GM12878 (cell line): ENCODE measurements at regions not wholly inside any gene's neighbourhood (a gene's known extent, or its start where the extent isn't known, plus 50 kb on each side); places are given as distances from the start of the nearest gene placed in this dataset.

ENCODE experiments used
- ATAC-seq: fragments of 200-7000 bp; cut with Tn5 transposase; 3 replicates; pipeline ENCODE4 v1.9.1; 2020; ENCODE audit warnings: mild to moderate bottlenecking, moderate library complexity
- BruUV-seq: library from RNA; stranded (reverse); fragments of 400-500 nt; replicated peaks from 2 replicates; lab custom pipeline; 2021; lab: Mats Ljungman, UMichigan
- CTCF ChIA-PET: fragments of 300-600 bp; sonication (Branson Sonifier 250); formaldehyde crosslinking; extraction: SDS; loops from one replicate; lab custom pipeline; 2021; ENCODE audit warnings: inconsistent platforms; lab: Yijun Ruan, JAX
- POLR2A ChIA-PET: fragments of 350-600 bp; formaldehyde crosslinking; extraction: SDS; loops from one replicate; lab custom pipeline; 2021; ENCODE audit warnings: inconsistent platforms; lab: Charles Lee
- RAD21 ChIA-PET: fragments of 300-600 bp; sonication (Branson Sonifier 250); formaldehyde crosslinking; loops from one replicate; lab custom pipeline; 2023; ENCODE audit warnings: antibody characterized with exemption; ENCODE audit not compliant: unreplicated experiment; lab: Charles Lee
- SMC1A ChIA-PET: fragments of 300-600 bp; sonication (Branson Sonifier 250); formaldehyde crosslinking; loops from one replicate; lab custom pipeline; 2023; ENCODE audit not compliant: unreplicated experiment, uncharacterized antibody; lab: Charles Lee
- DNase-seq: peaks from one replicate; pipeline ENCODE4 v3.0.0-alpha.2; 2011; ENCODE audit warnings: low read depth, low spot score
- FAIRE-seq: peaks from 3 replicates; lab custom pipeline; 2011; peaks lifted over from hg19 to GRCh38; lab: Jason Lieb, UNC
- H2AFZ ChIP-seq: 2 replicates; pipeline ENCODE4 v1.6.0; 2011; ENCODE audit warnings: low read depth, low read length, control low read depth; ENCODE audit not compliant: control insufficient read depth
- H3K27ac ChIP-seq: 2 replicates; pipeline ENCODE4 v1.5.1; 2011; ENCODE audit warnings: control low read depth; ENCODE audit not compliant: control insufficient read depth, insufficient read depth
- H3K27me3 ChIP-seq, 2 experiments: replicated peaks in 1 of 2; 2 replicates each; pipeline versions ENCODE4 v1.6.0 to v1.6.1; 2011; ENCODE audit warnings: low read length in 1 of 2; ENCODE audit not compliant: control insufficient read depth in 2 of 2, insufficient read depth in 2 of 2
- H3K36me3 ChIP-seq, 2 experiments: 2 replicates each; pipeline ENCODE4 v1.5.1; 2011; ENCODE audit warnings: low read length in 1 of 2; ENCODE audit not compliant: control insufficient read depth in 2 of 2, insufficient read depth in 2 of 2
- H3K4me1 ChIP-seq: 2 replicates; pipeline ENCODE4 v1.6.1; 2011; ENCODE audit warnings: mild to moderate bottlenecking, low read length, moderate library complexity, mixed read lengths; ENCODE audit not compliant: control insufficient read depth, insufficient read depth
- H3K4me2 ChIP-seq: 2 replicates; pipeline ENCODE4 v1.6.0; 2011; ENCODE audit warnings: control low read depth; ENCODE audit not compliant: control insufficient read depth, insufficient read depth
- H3K4me3 ChIP-seq: fragments of 200-600 bp; sonication (generic); 2 replicates; pipeline ENCODE4 v1.5.1; 2016
- H3K79me2 ChIP-seq: 2 replicates; pipeline ENCODE4 v1.6.0; 2011; ENCODE audit warnings: low read length; ENCODE audit not compliant: control insufficient read depth, insufficient read depth
- H3K9ac ChIP-seq: 2 replicates; pipeline ENCODE4 v1.8.0; 2011; ENCODE audit warnings: low read length, control low read depth, mixed read lengths; ENCODE audit not compliant: control insufficient read depth, insufficient read depth
- H3K9me3 ChIP-seq: replicated peaks from 3 replicates; pipeline ENCODE4 v1.5.1; 2011; ENCODE audit warnings: mild to moderate bottlenecking, low read length; ENCODE audit not compliant: control insufficient read depth, insufficient read depth
- H4K20me1 ChIP-seq: 2 replicates; pipeline ENCODE4 v1.6.0; 2011; ENCODE audit not compliant: control insufficient read depth, insufficient read depth
- BHLHE40 ChIP-seq, 2 experiments: fragments of 450-650 bp in 1 of 2; IDR thresholded peaks; 2 replicates each; pipeline ENCODE4 v1.6.1; 2011 to 2017; ENCODE audit warnings: low read depth in 2 of 2, borderline replicate concordance in 1 of 2, improper control_type of control experiment in 1 of 2, low read length in 1 of 2, mild to moderate bottlenecking in 1 of 2
- CEBPZ ChIP-seq: fragments of 150-350 bp; IDR thresholded peaks from 2 replicates; pipeline ENCODE4 v1.6.1; 2016; ENCODE audit warnings: low read depth, low read length
- CHD4 ChIP-seq: fragments of 200-600 bp; sonication (generic); IDR thresholded peaks from 2 replicates; pipeline ENCODE4 v1.6.1; 2016; ENCODE audit warnings: mild to moderate bottlenecking
- CREB1 ChIP-seq: IDR thresholded peaks from 2 replicates; pipeline ENCODE4 v1.6.1; 2012; ENCODE audit warnings: low read depth, mild to moderate bottlenecking, inconsistent platforms
- EP300 ChIP-seq, 2 experiments: fragments of 150-350 bp in 1 of 2; IDR thresholded peaks; 2 replicates each; pipeline ENCODE4 v1.6.1; 2011 to 2012; ENCODE audit warnings: low read depth in 2 of 2, low read length in 2 of 2, borderline replicate concordance in 1 of 2, improper control_type of control experiment in 1 of 2, inconsistent platforms in 1 of 2; ENCODE audit not compliant: control insufficient read depth in 1 of 2
- GABPA ChIP-seq: IDR thresholded peaks from 2 replicates; pipeline ENCODE4 v1.6.1; 2014; ENCODE audit warnings: antibody characterized with exemption, low read depth, mild to moderate bottlenecking, inconsistent platforms
- KDM1A ChIP-seq: fragments of 200-600 bp; sonication (generic); IDR thresholded peaks from 2 replicates; pipeline ENCODE4 v1.6.1; 2016; ENCODE audit warnings: borderline replicate concordance
- LARP7 ChIP-seq: fragments of 450-650 bp; IDR thresholded peaks from 2 replicates; pipeline ENCODE4 v1.6.1; 2017; ENCODE audit warnings: mild to moderate bottlenecking
- MYB ChIP-seq: fragments of 150-350 bp; IDR thresholded peaks from 2 replicates; pipeline ENCODE4 v1.6.1; 2014; ENCODE audit warnings: mild to moderate bottlenecking, low read depth, low read length, borderline replicate concordance
- NBN ChIP-seq: fragments of 450-650 bp; IDR thresholded peaks from 2 replicates; pipeline ENCODE4 v1.6.1; 2016
- NFYB ChIP-seq: IDR thresholded peaks from 2 replicates; pipeline ENCODE4 v1.6.1; 2011; ENCODE audit warnings: low read depth, mild to moderate bottlenecking, low read length, improper control_type of control experiment, moderate library complexity; ENCODE audit not compliant: insufficient read depth
- NR2C2 ChIP-seq: IDR thresholded peaks from 2 replicates; pipeline ENCODE4 v1.6.1; 2011; ENCODE audit warnings: borderline replicate concordance, low read depth; ENCODE audit not compliant: control insufficient read depth, insufficient read length
- SMARCA5 ChIP-seq: fragments of 450-650 bp; IDR thresholded peaks from 2 replicates; pipeline ENCODE4 v1.6.1; 2017; ENCODE audit warnings: mild to moderate bottlenecking
- SREBF2 ChIP-seq: IDR thresholded peaks from 2 replicates; pipeline ENCODE4 v1.6.1; 2012; ENCODE audit warnings: mild to moderate bottlenecking, low read length
- TCF3 ChIP-seq: IDR thresholded peaks from 2 replicates; pipeline ENCODE4 v1.6.1; 2012; ENCODE audit warnings: low read depth, mild to moderate bottlenecking, low read length, borderline replicate concordance; ENCODE audit not compliant: insufficient read depth
- WGBS: methylation state at CpG from one replicate; pipeline ENCODE4 v1.1.6; 2016; ENCODE audit warnings: low lambda C conversion rate; ENCODE audit not compliant: insufficient replicate concordance, insufficient coverage; ENCODE audit errors: missing lambda C conversion rate; 5-methylcytosine and 5-hydroxymethylcytosine counted together
- in situ Hi-C: fragments of 300-500 bp; cut with MboI; formaldehyde crosslinking; loops from 9 replicates; pipeline ENCODE4 v1.14.3; 2018; ENCODE audit warnings: mixed read lengths
- intact Hi-C: fragments of 100-400 bp; cut with micrococcal nuclease; formaldehyde crosslinking; loops from one replicate; pipeline ENCODE4 v1.14.2; 2022; ENCODE audit not compliant: unreplicated experiment
- TF ChIP-seq, protein P1 (sequence below): IDR thresholded peaks from 2 replicates; pipeline ENCODE4 v1.6.1; 2011; ENCODE audit warnings: borderline replicate concordance, low read depth, mild to moderate bottlenecking, moderate library complexity, mixed read lengths, low read length; ENCODE audit not compliant: insufficient read depth; ENCODE audit errors: extremely low read length

DNA sequence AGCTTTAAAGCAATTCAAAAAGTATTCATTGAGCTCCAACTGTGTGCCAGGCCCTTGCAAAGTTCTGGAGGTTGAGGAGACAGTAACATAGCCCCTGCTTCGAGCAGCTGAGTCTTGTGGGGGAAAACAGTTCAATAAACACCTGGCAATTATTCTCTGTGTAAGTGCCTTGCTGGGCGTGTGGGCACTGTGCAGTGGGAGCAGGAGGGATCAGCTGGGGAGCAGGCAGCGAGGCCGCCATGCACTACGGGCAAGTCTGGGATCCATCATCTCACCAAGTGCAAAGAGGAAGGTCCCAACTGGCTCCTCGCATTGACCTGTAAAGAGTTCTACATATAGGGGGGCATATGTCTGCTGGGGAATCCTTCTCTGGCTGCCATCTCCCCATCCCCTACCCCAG, 342.2 kb upstream of the HS6ST1 start (continued):
- TF ChIP-seq, protein P1, sequence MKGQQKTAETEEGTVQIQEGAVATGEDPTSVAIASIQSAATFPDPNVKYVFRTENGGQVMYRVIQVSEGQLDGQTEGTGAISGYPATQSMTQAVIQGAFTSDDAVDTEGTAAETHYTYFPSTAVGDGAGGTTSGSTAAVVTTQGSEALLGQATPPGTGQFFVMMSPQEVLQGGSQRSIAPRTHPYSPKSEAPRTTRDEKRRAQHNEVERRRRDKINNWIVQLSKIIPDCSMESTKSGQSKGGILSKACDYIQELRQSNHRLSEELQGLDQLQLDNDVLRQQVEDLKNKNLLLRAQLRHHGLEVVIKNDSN = no peak
- TF ChIP-seq CHD4 = no peak
- no peak for TF ChIP-seq NR2C2
- TF ChIP-seq, all 136 proteins: peak for 0

GRCh38 chr2:128661311-128661710, 342.6 kb upstream of the HS6ST1 start:
- Histone ChIP-seq H2AFZ (no peak overlapping the region), H3K79me2 (no peaks in the 10 kb centered on the region), H3K36me3 (no peaks in the 10 kb centered on the region), H3K4me2 (no peak overlapping the region), H3K4me1 (no peaks in the 10 kb centered on the region), H4K20me1 (no peaks in the 10 kb centered on the region), H3K27me3 (peaks cover 0 to 4% of the 10 kb centered on the region in 2 experiments; a peak in 3 of 4 replicates), H3K9me3 (no peaks in the 10 kb centered on the region), H3K9ac (no peak overlapping the region), H3K4me3 (no peak overlapping the region), H3K27ac (no peak overlapping the region)
- ChIA-PET RAD21 (no interaction called here), POLR2A (no interaction called here), CTCF (no interaction called here), SMC1A (no interaction called here)
- in situ Hi-C loops = no loop called here
- no TSS peak for BruUV-seq
- ATAC-seq (no peak), DNase-seq (no peak), FAIRE-seq (no peak)
- intact Hi-C loops = no loop called here
- WGBS = 2% methylated on average over 5 of the region's 5 CpGs
- TF ChIP-seq BHLHE40 (IDR thresholded peaks at IDR 0.05; ENCODE audit: borderline replicate concordance in 1 of 2, low read depth in 2 of 2, low read length in 1 of 2) (no peak), MYB (no peak), SREBF2 (no peak), TCF3 (no peak), EP300 (IDR thresholded peaks at IDR 0.05; ENCODE audit: borderline replicate concordance in 1 of 2, control insufficient read depth in 1 of 2, low read depth in 2 of 2, low read length in 2 of 2) (no peak), KDM1A (no peak), NBN (no peak), CEBPZ (no peak), LARP7 (no peak), CREB1 (no peak), SMARCA5 (no peak), NFYB (no peak), GABPA (no peak)
